GM19238 (cell line): ENCODE measurements at regions not wholly inside any gene's neighbourhood (a gene's known extent, or its start where the extent isn't known, plus 50 kb on each side); places are given as distances from the start of the nearest gene placed in this dataset.

Experiments used
- DNase-seq: peaks from one replicate; pipeline ENCODE4 v3.0.0; 2011; ENCODE audit warnings: low spot score; ENCODE audit not compliant: insufficient read length

DNA sequence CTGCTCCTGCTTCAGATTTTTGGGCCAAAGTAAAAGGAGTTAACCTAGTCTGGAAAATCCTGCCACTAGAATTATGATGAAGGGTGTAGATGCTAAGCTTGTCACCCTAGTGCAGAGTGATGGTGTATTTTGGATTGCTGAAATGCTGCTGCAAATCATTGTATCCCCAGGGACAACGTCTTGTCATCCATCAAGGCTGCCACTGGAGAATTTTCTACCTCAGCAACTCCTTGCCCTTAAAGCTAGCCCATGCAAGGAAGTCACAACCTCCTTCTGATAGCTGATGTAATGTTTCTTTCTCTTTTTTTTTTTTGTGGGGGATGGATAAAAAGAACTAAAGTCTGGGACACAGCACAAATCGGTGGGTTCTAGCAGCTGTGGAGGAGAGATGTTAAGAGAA lies 139.4 kb upstream of the FRMD6 start:
- no peak for DNase-seq

DNA sequence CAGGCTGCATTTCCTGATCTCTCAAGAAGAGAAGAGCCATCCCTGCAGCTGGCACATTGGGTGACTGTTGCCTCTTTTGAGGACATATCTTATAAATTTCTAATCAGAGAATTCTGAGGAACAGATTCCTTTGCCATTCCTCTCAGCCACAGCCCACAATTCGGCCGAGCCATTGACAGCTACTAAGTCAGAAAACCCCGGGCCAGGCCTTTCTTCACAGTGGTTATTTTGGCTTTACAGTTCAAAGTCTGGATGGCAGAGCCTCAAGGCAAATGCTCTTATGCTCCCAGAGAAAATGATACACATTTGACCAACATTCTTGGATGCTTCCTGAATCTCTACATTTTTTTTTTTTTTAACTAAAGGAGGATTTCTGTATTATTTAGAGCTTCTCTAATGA lies 138.4 kb upstream of the FRMD6 start:
- no peak for DNase-seq

DNA sequence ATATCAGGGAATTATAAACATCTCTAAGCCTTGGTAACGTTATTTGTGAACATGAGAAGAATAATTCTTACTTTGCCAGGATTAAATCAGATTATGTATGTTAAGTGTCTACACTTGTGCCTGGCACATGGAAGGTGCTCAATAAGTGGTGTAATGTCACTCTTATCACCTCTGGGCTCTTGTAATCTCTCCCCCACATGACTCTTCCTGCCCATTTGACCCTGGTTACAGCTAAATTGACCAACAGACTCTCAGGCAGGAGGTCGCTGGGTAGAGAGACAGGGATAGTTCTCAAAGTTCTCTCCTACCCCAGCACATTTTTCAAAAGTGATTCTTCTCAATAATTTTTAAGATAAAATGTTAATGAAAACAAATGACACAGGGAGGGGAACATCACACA lies 137.8 kb upstream of the FRMD6 start:
- DNase-seq, result no peak

DNA sequence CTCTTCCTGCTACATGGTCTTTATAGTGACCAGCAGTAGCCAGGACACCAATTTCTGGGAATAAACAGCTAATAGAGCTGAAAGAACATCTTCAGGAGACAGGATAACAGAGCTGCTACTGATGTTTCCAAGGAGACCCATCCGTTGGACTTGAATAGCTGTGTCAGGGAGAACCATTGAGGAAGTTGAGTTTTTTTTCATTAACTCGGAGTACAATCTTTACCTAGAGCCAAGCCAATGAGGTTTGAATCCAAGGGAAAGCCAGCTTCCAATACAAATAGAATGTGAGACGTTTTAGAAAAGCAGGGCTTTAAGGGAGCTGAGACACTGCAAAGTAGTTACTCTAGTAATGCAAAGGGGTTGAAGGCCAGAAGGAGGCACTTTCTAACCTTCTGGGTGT lies 136.1 kb upstream of the FRMD6 start:
- DNase-seq, result no peak

DNA sequence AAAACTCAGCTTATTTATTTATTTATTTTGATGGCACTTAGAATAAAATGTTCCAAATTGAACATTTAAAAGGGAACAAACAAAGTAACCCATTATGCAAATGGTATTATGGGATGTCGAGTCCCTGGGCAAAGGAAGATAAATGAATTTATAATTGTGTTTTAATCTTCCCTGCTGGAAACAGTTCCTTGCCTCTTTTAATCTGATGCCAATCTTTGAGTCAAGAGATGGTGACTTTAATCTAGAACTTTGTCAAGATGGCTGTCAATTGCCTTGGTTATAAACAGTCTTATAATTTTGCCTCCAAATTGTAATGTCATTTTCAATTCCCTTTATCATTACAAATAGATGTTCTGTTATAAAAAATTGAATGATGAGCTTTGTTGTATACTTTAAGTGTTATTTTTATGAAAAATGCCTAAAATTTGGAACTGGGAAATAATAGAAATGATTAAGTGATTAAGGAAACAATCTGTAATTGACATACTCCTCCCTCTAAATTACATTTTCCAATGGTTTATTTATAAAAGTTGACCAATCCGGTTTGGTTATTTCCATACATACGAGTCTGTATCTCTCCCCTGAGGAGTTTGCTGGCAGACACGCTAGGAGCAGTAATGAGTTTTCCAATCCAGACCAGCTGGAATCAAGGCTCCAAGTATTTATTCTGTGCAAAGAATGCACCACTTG lies 134.9 kb upstream of the FRMD6 start:
- DNase-seq, result no peak

DNA sequence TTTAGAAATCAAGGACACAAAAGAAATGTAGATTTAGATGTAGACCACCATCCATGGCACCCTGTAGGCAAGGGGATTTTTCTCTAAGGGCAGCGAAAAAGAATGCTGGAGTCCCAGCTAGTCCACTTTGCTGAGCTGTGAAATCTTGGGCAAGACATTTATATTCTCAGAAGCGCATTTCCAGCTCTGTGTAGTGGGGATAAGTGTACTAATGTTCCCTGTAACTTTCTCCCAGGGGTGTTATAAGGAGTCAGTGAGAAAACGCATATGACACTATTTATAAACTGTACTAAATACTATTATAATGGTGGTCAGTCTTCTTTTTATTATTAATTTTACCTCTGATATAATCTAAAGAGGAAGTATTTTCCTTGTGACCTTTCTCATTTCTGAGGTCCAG lies 133.4 kb upstream of the FRMD6 start:
- no peak for DNase-seq

DNA sequence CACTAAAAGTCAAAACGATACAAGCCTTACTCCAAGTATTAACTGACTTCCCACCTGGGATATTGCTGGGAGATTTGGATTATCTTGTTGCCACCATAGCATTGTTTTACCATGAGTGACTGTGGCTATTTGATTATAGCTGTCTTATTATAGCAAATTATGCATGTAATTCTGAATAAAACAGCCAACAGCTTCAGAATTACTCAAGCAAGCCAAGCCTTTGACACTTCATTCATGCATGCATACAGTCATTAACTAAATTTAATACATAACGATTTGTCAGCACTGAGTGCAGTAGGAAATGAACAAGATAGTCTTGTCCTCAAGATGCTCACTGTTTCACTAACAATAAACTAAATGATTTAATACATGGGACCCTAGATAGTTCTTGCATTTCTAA lies 133.0 kb upstream of the FRMD6 start:
- DNase-seq, result no peak

DNA sequence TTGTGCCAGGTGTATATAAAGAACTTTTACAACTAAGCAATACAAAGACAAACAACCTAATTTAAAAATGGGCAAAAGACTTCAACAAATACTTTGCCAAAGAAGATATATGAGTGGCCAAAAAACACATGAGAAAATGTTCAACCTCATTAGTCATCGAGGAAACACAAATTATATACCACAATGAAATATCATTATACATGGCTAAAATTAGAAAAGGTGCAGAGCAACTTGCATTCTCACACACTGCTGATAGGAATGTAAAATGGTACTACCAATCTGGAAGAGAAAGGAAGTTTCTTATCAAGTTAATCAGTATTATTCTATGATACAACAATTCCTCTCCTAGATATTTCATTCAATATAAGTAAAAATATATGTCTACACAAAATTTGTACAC lies 131.6 kb upstream of the FRMD6 start:
- no peak for DNase-seq

DNA sequence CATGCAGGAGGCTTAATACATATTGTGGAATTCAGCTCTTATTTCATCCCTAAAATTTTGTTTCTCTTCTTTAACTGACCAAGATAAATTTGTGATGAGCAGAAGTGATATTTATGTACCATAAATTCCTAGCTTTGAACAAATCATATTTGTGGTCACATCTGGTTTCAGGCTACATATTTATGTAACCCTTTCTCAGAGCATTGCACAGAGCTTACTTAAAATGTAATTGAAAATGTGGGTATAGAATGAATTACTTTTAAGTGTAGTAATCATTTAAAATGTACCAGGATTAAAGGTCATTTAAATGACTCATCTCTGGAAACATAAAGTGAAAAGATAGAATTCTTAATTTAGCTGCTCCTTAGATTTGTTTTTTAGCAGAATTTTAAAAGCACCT lies 129.9 kb upstream of the FRMD6 start:
- no peak for DNase-seq

DNA sequence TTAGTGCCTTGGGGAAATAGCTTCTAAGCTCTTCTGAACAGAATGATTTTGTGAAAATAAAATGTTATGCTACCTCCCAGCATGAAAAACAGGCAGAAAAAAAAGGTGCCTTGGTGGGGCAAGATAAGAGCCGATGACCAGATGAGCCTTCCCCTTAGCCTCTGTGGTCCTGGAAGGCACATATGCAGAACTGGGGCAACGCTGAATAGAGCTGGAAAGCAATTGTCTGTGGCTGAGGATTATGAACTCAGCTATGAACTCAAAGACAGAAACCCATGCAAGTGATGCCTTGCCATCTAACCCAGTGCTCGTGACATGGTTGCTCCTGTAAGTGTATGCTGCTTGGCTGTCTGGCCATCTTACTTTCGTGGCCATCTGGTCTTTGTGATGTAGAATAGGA lies 128.5 kb upstream of the FRMD6 start:
- DNase-seq, result no peak

DNA sequence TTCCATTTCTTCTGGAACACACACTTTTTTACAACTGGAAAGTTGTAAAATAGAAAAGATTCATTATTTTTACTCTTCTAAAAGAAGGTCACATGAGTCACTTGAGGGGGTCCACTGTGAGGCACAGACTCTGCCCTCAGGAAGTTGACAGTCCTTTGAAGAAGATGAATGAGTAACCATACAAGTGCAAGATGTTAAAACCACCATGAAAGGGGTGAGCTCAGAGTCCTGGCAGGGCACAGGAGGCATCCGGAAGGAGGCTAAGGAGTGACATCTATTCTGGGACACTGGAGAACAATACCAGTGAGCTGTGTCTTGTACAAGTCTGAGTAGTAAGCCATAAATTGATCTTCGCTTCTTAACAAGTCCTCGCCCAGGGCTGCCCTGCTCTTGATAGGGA lies 126.0 kb upstream of the FRMD6 start:
- no peak for DNase-seq

DNA sequence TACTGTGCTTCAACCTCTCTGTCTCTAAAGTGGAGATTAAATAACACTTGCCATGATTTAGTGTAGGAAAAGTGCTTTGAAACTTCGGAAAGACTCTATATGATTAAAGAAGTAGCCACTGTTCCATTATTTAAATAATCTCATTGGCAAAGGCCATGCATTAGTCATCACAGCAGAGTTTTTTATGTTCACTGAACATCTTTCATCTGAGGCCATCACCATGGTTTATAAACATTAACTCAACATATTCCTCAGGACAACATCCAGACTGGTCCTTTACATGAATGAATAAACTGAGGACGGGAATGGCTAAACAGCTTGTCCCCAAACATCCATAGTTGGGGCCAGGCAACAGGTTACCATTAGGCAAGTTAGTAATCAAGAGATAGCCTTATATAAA lies 124.6 kb upstream of the FRMD6 start:
- no peak for DNase-seq

DNA sequence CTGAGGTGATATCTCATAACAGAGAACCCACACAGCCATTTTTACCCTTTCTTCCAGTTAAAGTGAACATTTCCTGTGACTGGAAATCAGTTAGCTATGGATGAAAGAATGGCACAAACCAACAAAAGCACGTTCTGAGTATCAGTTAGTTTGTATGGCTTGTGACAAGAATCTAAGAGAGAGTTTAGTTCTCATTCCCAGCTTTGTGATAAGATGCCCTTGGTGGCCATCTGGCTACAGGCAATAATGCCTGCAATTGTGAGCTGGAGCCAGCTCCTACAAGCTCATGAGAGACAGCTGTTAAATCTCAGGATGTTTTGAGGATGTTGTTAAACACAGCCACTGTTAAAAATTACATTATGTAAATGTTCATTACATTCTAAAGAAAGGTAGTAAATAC lies 122.0 kb upstream of the FRMD6 start:
- no peak for DNase-seq

DNA sequence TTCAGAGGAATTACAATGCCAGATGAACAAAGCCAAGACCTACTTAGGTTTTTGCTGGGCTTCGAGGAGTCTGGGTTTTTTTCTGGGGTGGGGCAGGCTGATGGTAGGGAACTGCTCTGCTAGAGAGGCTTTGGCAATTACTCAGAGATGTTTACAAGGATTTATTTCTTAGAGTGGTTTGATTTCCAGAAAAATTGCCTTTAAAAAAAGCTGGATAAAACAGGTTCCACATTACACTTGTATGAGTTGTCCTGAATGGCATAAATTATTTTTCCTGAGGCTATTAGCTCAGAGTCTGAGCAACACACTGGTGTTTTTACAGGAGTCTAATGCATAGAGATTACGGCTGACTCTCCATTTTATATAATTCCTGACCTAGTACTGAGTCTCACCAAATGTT lies 118.5 kb upstream of the FRMD6 start:
- DNase-seq, result no peak

DNA sequence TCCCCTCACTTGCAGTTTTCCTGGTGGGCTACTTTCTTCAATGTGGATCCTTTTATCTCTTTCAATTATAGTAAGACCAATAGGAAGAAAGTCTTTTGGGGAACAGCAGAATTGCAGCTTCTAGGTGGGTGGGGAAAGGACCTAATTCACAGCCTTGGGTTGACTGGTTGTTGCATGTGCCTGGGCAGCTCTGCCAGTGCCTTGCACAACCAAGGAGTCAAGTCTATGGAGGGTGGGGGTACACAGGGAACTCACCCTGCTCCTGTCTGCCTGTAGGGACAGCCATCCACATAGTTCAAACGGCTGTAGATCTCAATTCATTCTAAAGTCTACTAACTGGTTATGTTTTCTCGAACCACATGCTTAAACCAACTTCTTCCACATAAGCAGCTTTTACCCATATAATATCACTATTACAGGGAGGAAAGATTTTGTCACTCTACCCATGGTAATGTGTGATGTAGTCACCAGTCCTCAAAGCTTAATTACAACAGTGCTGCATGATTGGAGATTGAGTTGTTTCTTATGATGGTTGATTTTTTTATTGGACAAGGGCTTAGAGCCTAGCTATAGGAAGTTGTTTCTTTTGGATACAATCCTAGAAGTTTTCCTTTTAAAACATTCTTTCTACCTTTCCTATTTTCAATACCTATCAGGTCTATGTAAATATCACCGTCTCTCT lies 117.7 kb upstream of the FRMD6 start:
- DNase-seq, result no peak

DNA sequence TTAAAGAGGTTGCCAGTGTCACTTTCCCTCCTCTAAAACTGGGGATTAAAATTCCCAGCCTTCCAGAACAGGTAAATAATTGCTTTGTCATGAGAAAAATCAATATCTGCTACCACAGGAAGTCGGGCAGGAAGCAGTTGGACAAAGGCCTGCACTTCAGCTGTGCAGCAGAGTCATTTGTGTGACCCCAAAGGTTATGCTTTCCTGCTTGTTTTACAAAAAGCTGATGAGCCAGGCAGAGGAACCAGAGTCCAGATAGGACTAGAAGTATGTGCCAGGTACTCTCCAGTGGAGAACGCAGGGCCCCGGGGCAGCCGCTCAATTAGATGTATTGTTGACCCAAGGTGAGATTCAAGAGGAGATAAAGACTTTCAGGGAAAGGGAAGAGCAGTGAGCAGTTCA lies 117.1 kb upstream of the FRMD6 start:
- no peak for DNase-seq

DNA sequence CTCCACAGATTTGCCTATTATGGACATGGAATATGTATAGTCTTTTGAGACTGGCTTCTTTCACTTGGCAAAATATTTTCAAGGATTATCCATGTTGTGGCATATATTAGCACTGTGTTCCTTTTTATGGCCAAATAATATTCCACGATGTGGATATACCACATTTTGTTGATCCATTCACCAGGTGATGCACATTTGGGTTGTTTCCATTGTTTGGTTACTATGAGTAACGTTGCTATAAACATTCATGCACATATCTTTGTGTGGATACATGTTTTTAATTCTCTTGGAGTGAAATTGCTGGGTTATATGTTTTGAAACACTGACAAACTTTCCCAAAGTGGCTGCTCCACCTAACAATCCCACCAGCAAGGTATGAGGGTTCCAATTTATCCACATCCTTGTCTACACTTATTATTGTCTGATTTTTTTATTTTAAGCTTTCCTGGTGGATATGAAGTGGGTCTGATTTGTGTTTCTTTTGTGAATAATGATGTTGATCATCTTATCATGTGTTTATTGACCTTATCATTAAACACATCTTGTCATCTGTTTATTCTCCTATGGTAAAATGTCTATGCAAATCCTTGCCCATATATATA lies 116.2 kb upstream of the FRMD6 start:
- DNase-seq, result no peak

DNA sequence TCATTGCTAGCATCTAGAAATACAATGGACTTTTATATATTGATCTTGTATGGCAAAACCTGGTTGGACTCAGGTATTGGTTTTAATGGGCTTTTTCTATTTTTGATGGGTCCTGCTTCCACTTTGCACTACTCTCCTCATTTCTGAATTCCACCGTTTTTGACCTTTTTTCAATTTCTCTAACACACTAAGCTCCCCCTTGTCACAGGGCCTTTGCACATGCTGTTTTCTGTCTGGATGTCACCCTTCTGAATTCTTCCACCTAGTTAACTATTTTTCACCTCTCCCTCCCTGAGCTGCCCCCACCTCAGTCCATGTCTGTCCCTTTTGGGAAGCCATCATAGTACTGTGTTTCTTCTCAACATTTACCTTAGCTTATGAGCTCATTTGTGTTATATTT lies 112.7 kb upstream of the FRMD6 start:
- DNase-seq, result no peak

DNA sequence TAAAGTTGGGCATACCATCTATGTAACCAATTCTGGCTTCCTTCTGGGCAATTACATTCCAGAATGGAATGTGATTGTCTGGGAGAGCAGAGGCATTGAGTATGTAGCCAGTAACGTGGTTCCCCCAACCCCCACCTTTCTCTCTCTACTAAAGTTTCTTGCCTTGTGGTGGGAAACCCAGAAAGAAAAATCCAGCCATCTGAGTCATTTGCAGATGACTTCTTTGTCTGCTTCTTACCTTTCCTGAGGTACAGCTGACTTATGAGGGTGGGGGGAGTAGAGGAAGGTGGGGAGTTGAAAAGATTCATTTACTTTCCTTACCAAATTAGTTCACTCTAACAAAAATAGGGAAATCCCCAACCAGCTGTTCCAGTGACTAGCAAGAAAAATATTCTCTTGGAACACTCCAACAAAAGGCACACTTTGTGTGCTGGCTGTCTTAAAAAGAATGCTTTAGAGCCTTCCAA lies 112.1 kb upstream of the FRMD6 start:
- DNase-seq, result no peak

DNA sequence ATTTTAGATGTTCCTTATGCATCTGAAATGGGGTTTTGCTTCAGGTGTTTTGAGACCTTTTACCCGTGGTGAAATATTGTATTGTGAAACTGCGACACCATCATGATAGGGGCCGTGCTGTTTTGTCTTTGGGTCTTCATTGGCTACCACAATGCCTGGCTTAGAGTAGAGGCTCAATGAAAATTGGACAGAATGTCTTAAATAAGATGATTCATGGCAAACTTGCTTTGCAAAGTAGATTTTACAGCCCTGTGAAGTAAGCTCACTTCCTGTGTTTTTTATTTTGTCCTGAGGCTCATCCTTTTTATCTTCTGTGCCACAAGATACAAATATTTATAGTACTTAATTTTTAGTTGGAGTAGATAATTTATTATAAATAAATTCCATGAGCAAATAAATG lies 111.3 kb upstream of the FRMD6 start:
- no peak for DNase-seq

DNA sequence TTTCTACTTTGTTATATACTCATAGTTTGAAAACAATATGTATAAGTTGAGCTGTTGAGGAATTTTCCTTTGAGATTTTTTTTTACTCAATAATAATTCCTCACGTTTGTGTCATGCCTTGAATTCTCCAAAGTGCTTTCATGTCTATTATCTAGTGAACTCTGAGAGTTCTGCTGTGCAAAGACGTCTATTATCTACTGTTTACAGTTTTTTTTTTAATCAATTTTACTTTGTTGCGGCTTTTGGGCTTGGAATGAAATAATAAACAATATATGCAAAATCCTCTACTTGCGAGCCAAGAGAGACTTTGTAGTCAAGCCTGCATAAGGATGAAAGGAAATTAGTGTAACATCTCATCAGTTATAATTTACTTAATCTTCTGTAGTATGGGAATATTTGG lies 107.2 kb upstream of the FRMD6 start:
- DNase-seq, result no peak

DNA sequence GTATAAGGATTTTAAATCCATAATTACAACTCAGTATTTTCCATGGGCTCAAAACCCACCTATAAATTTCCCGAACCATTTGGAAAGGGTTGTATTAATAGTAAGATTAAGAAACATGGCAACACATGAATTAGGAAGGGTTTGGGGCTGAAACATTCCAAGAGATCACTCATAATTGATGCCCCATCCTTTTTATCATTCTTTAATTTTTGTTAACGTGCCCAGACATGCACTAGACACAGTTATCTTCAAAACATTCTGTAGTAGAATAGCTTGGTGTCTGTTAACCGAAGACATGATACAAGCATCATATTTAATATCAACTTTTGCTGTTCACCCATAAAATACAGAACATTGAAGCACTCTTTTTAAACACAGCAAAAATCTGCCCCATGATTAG lies 106.8 kb upstream of the FRMD6 start:
- no peak for DNase-seq

DNA sequence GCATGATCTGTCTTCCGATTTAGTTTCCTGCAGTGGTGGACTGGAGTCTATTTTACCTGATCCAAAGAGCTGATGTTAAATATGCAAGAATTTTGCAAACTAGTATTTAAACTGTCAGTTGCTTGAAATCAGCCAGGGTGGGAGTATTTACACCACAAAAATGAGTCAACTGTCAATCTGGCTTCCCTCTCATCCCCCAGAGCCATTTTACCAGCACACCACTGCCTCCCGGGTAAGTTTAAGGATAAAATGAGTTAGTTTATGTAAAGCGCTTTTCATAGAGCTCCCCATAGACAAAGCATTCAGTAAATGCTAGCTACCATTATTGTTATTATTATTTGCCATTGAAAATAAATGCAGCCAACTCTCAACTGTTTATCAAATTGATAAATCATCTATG lies 106.3 kb upstream of the FRMD6 start:
- DNase-seq, result no peak
